ENCODE measurements at regions not wholly inside any gene's neighbourhood (a gene's known extent, or its start where the extent isn't known, plus 50 kb on each side); places are given as distances from the start of the nearest gene placed in this dataset.

GRCh38 chr5:5589857-5590256, 167.4 kb downstream of the ICE1 start:
- Histone ChIP-seq H4K5ac (ENCODE audit: insufficient read length, low read depth, low read length) (no peak overlapping the region), H3K4me2 (ENCODE audit: insufficient read depth in 1 of 2, low read depth in 2 of 2, low read length in 2 of 2) (no peak overlapping the region), H3K4ac (replicated peaks; ENCODE audit: insufficient read length, low read depth, low read length) (no peak overlapping the region), H3K23ac (ENCODE audit: insufficient read length) (no peak overlapping the region), H3K79me1 (ENCODE audit: low read depth, low read length) (no peaks in the 10 kb centered on the region), H2BK15ac (ENCODE audit: low read length) (no peak overlapping the region), H2BK5ac (ENCODE audit: low read depth, low read length) (no peak overlapping the region), H3K79me2 (ENCODE audit: control insufficient read depth in 1 of 2, insufficient read depth in 2 of 2, low read length in 2 of 2) (no peaks in the 10 kb centered on the region), H3K18ac (ENCODE audit: extremely low read depth, low read length) (no peak overlapping the region), H4K91ac (replicated peaks; ENCODE audit: insufficient read length, low read length) (no peak overlapping the region), H3K27me3 (replicated peaks in 1 of 4; ENCODE audit: control insufficient read depth in 3 of 4, extremely low read depth in 1 of 4, insufficient read depth in 3 of 4, low read length in 3 of 4) (no peaks in the 10 kb centered on the region), H4K8ac (ENCODE audit: extremely low read depth, insufficient read depth, low read length) (no peak overlapping the region), H2AK5ac (ENCODE audit: low read depth, low read length) (no peak overlapping the region), H3K56ac (replicated peaks; ENCODE audit: insufficient read length, low read depth, low read length) (no peak overlapping the region), H3K36me3 (ENCODE audit: control insufficient read depth in 2 of 4, insufficient read depth in 4 of 4, low read length in 3 of 4) (no peaks in the 10 kb centered on the region), H4K20me1 (replicated peaks in 1 of 2; ENCODE audit: control insufficient read depth in 1 of 2, insufficient read depth in 2 of 2, low read length in 2 of 2) (no peaks in the 10 kb centered on the region), H2BK12ac (ENCODE audit: low read depth, low read length) (no peak overlapping the region), H3K4me1 (replicated peaks in 1 of 4; ENCODE audit: control insufficient read depth in 3 of 4, insufficient read depth in 4 of 4, low read length in 3 of 4) (no peaks in the 10 kb centered on the region), H3K4me3 (ENCODE audit: extremely low read depth in 1 of 4, insufficient read depth in 2 of 4, low read depth in 3 of 4, low read length in 4 of 4) (no peak overlapping the region), H2BK20ac (ENCODE audit: low read length) (no peak overlapping the region), H3K23me2 (ENCODE audit: low read depth, low read length) (no peaks in the 10 kb centered on the region), H3K9ac (replicated peaks in 1 of 4; ENCODE audit: extremely low read depth in 1 of 4, low read depth in 3 of 4, low read length in 3 of 4) (no peak overlapping the region), H3K27ac (ENCODE audit: low read depth, low read length) (no peak overlapping the region), H3K14ac (ENCODE audit: insufficient read length) (no peak overlapping the region), H3K9me3 (ENCODE audit: insufficient read depth in 2 of 2, low read depth in 1 of 2, low read length in 1 of 2) (peaks cover 10 to 11% of the 10 kb centered on the region in 2 experiments; a peak in 2 of 4 replicates), H2BK120ac (replicated peaks; ENCODE audit: low read depth, low read length) (no peak overlapping the region), H2AFZ (ENCODE audit: low read length) (no peak overlapping the region)
- DNase-seq (ENCODE audit: low read depth in 1 of 2, low spot score in 2 of 2) (no peak), FAIRE-seq (no peak)
- ChIA-PET POLR2A (ENCODE audit: partially characterized antibody) (no interaction called here), CTCF (ENCODE audit: partially characterized antibody) (no interaction called here)
- 94% methylated on average over 11 of the region's 12 CpGs; no CpG with 5 or more reads in 1 of the 2 experiments for WGBS, 2 experiments (ENCODE audit: extremely low coverage in 1 of 2, insufficient coverage in 1 of 2, insufficient read length in 1 of 2, insufficient replicate concordance in 2 of 2, low coverage in 1 of 2, low lambda C conversion rate in 2 of 2, missing lambda C conversion rate in 1 of 2)
- no peak for TF ChIP-seq TAF7 (optimal IDR thresholded peaks at IDR 0.05; ENCODE audit: borderline replicate concordance, low read depth, low read length)
- no peak for TF ChIP-seq POLR2A (IDR thresholded peaks at IDR 0.05; ENCODE audit: control extremely low read depth in 1 of 2, low read depth in 2 of 2, low read length in 2 of 2)
- no peak for TF ChIP-seq POLR2AphosphoS5 (IDR thresholded peaks at IDR 0.05; ENCODE audit: low read depth, low read length)
- TF ChIP-seq E2F6 (IDR thresholded peaks at IDR 0.05) = no peak
- no peak for TF ChIP-seq TCF12 (IDR thresholded peaks at IDR 0.05; ENCODE audit: low read depth, low read length)
- no peak for TF ChIP-seq SIX5 (IDR thresholded peaks at IDR 0.05; ENCODE audit: low read depth, low read length)
- no peak for TF ChIP-seq NRF1 (IDR thresholded peaks at IDR 0.05; ENCODE audit: low read depth, low read length)
- no peak for TF ChIP-seq MAX (IDR thresholded peaks at IDR 0.05)
- no peak for TF ChIP-seq SIRT6 (IDR thresholded peaks at IDR 0.05; ENCODE audit: low read length)
- no peak for TF ChIP-seq TAF1 (IDR thresholded peaks at IDR 0.05; ENCODE audit: low read depth, low read length)
- TF ChIP-seq TBP (IDR thresholded peaks at IDR 0.05; ENCODE audit: low read depth, low read length) = no peak
- TF ChIP-seq USF2 (IDR thresholded peaks at IDR 0.05; ENCODE audit: low read length) = no peak

Measured in H1 (cell line).